GM19035 (cell line): ENCODE measurements at regions not wholly inside any gene's neighbourhood (a gene's known extent, or its start where the extent isn't known, plus 50 kb on each side); places are given as distances from the start of the nearest gene placed in this dataset.
"Not testable (repeated sequence)": the region's sequence is repeated elsewhere in the genome, so short reads cannot be mapped to it uniquely, and the experiment has no call there.

Source experiments
- ATAC-seq: cut with Tn5 transposase; IDR thresholded peaks from one replicate; pipeline ENCODE4 v1.9.1; 2021; ENCODE audit not compliant: unreplicated experiment

GRCh38 chr10:81708416-81708815 lies 166.6 kb upstream of the NRG3 start:
- ATAC-seq: no peak

- ATAC-seq: no peak
Observed at GRCh38 chr10:81708929-81709328, 166.1 kb upstream of the NRG3 start.

GRCh38 chr10:81722399-81722798 lies 152.6 kb upstream of the NRG3 start:
- no peak for ATAC-seq

GRCh38 chr10:81724431-81724830 lies 150.6 kb upstream of the NRG3 start:
- no peak for ATAC-seq

- ATAC-seq: no peak
Observed at GRCh38 chr10:81725851-81726250, 149.1 kb upstream of the NRG3 start.

GRCh38 chr10:81728692-81729091 lies 146.3 kb upstream of the NRG3 start:
- ATAC-seq: no peak

GRCh38 chr10:81730891-81731290 lies 144.1 kb upstream of the NRG3 start:
- ATAC-seq: no peak

- no peak for ATAC-seq
Observed at GRCh38 chr10:81733542-81733941, 141.5 kb upstream of the NRG3 start.

- not testable (repeated sequence) for ATAC-seq
Observed at GRCh38 chr10:81735167-81735566, 139.8 kb upstream of the NRG3 start.

- ATAC-seq: no peak
Observed at GRCh38 chr10:81759111-81759510, 115.9 kb upstream of the NRG3 start.

- ATAC-seq: no peak
Observed at GRCh38 chr10:81784111-81784597, 90.8 kb upstream of the NRG3 start.

- no peak for ATAC-seq
Observed at GRCh38 chr10:81792729-81793128, 82.3 kb upstream of the NRG3 start.

- no peak for ATAC-seq
Observed at GRCh38 chr10:81806842-81807241, 68.2 kb upstream of the NRG3 start.

- no peak for ATAC-seq
Observed at GRCh38 chr10:81814842-81815241, 60.2 kb upstream of the NRG3 start.

GRCh38 chr10:81817596-81818170 lies 57.3 kb upstream of the NRG3 start:
- no peak for ATAC-seq

- ATAC-seq: no peak
Observed at GRCh38 chr10:81820418-81820817, 54.6 kb upstream of the NRG3 start.
